ENCODE measurements at regions not wholly inside any gene's neighbourhood (a gene's known extent, or its start where the extent isn't known, plus 50 kb on each side); places are given as distances from the start of the nearest gene placed in this dataset.

DNA sequence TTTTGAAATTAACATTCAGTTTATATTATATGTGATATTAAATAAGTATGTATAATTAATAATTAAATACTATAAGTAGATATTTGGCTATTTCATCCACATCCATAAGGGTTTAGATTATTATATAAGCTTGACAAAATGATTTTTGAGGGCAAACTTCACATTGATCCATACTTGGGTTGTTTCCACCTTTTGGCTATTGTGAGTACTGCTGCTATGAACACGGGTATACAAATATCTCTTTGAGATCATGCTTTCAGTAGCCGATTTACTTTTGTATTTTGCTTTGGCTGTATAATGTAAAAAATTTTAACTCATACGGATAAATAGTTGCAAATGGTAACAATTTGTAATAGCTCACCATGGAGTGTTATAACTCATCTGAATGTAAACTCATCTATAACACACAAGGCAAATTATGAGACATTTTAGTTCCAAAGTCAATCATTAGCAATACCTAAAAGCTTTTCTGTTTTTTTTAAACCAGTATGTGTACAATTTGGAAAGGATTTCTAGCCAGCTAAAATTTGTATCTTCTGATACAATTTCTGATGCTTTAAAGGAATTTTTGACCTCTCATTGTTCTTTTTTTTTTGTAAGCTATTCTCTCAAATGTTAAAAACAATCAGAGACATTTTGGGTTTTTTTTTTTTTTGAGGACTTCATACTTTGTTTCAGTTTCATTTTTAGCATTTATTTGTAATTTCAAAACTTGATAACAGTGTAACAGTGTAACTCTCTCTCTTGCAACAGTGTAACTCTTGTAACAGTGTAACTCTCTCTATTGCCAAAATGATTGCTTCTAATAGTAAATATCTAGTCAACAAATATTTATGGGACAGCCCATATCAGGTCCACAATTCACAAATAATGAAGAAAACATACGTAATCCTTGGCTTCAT lies 51.8 kb upstream of the ARX start:
- H3K4me3 ChIP-seq (ENCODE audit: low read depth, low read length) = no peak overlapping the region
- TF ChIP-seq POLR2A (IDR thresholded peaks at IDR 0.05; ENCODE audit: extremely low read depth, insufficient read length) (no peak), MYC (IDR thresholded peaks at IDR 0.05; ENCODE audit: low read depth, low read length) (no peak)
- TF ChIP-seq, protein P1, sequence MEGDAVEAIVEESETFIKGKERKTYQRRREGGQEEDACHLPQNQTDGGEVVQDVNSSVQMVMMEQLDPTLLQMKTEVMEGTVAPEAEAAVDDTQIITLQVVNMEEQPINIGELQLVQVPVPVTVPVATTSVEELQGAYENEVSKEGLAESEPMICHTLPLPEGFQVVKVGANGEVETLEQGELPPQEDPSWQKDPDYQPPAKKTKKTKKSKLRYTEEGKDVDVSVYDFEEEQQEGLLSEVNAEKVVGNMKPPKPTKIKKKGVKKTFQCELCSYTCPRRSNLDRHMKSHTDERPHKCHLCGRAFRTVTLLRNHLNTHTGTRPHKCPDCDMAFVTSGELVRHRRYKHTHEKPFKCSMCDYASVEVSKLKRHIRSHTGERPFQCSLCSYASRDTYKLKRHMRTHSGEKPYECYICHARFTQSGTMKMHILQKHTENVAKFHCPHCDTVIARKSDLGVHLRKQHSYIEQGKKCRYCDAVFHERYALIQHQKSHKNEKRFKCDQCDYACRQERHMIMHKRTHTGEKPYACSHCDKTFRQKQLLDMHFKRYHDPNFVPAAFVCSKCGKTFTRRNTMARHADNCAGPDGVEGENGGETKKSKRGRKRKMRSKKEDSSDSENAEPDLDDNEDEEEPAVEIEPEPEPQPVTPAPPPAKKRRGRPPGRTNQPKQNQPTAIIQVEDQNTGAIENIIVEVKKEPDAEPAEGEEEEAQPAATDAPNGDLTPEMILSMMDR (IDR thresholded peaks at IDR 0.05; ENCODE audit: low read depth, low read length) = no peak
- TF ChIP-seq, protein P2, sequence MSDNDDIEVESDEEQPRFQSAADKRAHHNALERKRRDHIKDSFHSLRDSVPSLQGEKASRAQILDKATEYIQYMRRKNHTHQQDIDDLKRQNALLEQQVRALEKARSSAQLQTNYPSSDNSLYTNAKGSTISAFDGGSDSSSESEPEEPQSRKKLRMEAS (IDR thresholded peaks at IDR 0.05; ENCODE audit: low read depth, low read length) = no peak
- no peak for DNase-seq (ENCODE audit: low read depth)

DNA sequence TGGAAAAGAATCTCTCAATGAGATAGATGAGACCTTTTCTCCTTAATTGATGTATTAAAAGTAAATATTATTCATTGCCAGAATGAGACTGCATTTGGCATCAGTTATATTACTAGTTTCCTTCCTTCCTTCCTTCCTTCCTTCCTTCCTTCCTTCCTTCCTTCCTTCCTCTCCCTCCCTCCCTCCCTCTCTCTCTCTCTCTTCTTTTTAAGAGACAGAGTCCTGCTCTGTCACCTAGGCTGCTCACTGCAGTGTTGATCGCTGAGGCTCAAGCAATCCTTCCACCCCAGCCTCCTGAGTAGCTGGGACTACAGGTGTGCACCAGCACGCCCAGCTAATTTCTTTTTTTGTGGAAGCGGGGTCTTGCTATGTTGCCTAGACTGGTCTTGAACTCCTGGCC lies 50.4 kb upstream of the ARX start:
- H3K4me3 ChIP-seq (ENCODE audit: low read depth, low read length) = no peak overlapping the region
- TF ChIP-seq, protein P2 (IDR thresholded peaks at IDR 0.05; ENCODE audit: low read depth, low read length) = no peak
- TF ChIP-seq, protein P1 (IDR thresholded peaks at IDR 0.05; ENCODE audit: low read depth, low read length) = no peak
- TF ChIP-seq MYC (IDR thresholded peaks at IDR 0.05; ENCODE audit: low read depth, low read length) (no peak), POLR2A (IDR thresholded peaks at IDR 0.05; ENCODE audit: extremely low read depth, insufficient read length) (no peak)
- DNase-seq (ENCODE audit: low read depth) = no peak
